Mesendoderm (in vitro differentiated cells): ENCODE measurements at regions not wholly inside any gene's neighbourhood (a gene's known extent, or its start where the extent isn't known, plus 50 kb on each side); places are given as distances from the start of the nearest gene placed in this dataset.

Experiments
- DNase-seq: peaks from one replicate; pipeline ENCODE4 v3.0.0; 2013
- H2AK5ac ChIP-seq: 2 replicates; pipeline ENCODE4 v1.6.1; 2013; ENCODE audit warnings: low read length, inconsistent platforms
- H2BK120ac ChIP-seq: 2 replicates; pipeline ENCODE4 v1.6.1; 2013; ENCODE audit warnings: low read depth, mild to moderate bottlenecking, low read length, moderate library complexity, mixed read lengths
- H2BK15ac ChIP-seq: replicated peaks from 2 replicates; pipeline ENCODE4 v1.6.1; 2013; ENCODE audit warnings: low read depth, mild to moderate bottlenecking, moderate library complexity
- H2BK5ac ChIP-seq: 2 replicates; pipeline ENCODE4 v1.6.1; 2013; ENCODE audit warnings: low read length, inconsistent platforms
- H3K18ac ChIP-seq: 2 replicates; pipeline ENCODE4 v1.6.1; 2013; ENCODE audit warnings: mild to moderate bottlenecking, low read length, mixed read lengths
- H3K23ac ChIP-seq: one replicate; pipeline ENCODE4 v1.6.1; 2013; ENCODE audit warnings: low read length
- H3K27ac ChIP-seq: 2 replicates; pipeline ENCODE4 v1.5.1; 2013; ENCODE audit warnings: low read depth, mild to moderate bottlenecking, inconsistent platforms, low read length, moderate library complexity
- H3K27me3 ChIP-seq: 2 replicates; pipeline ENCODE4 v1.6.1; 2013; ENCODE audit warnings: low read length, control low read depth, mild to moderate bottlenecking, inconsistent platforms; ENCODE audit not compliant: insufficient read depth, poor library complexity
- H3K36me3 ChIP-seq: 2 replicates; pipeline ENCODE4 v1.6.1; 2013; ENCODE audit warnings: low read length, inconsistent platforms; ENCODE audit not compliant: control insufficient read depth, insufficient read depth
- H3K4ac ChIP-seq: one replicate; pipeline ENCODE4 v1.6.1; 2013; ENCODE audit warnings: low read depth, mild to moderate bottlenecking, low read length, moderate library complexity
- H3K4me1 ChIP-seq: 2 replicates; pipeline ENCODE4 v1.6.1; 2013; ENCODE audit warnings: low read depth, low read length, inconsistent platforms; ENCODE audit not compliant: control insufficient read depth
- H3K4me2 ChIP-seq: 2 replicates; pipeline ENCODE4 v1.6.1; 2013; ENCODE audit warnings: low read length
- H3K4me3 ChIP-seq: 2 replicates; pipeline ENCODE4 v1.5.1; 2013; ENCODE audit warnings: mild to moderate bottlenecking, low read length
- H3K56ac ChIP-seq: one replicate; pipeline ENCODE4 v1.6.1; 2013; ENCODE audit warnings: low read length
- H3K79me1 ChIP-seq: 2 replicates; pipeline ENCODE4 v1.6.1; 2013; ENCODE audit warnings: low read length, inconsistent platforms
- H3K79me2 ChIP-seq: 2 replicates; pipeline ENCODE4 v1.6.1; 2013; ENCODE audit warnings: mild to moderate bottlenecking, low read length; ENCODE audit not compliant: control insufficient read depth, insufficient read depth
- H3K9ac ChIP-seq: 2 replicates; pipeline ENCODE4 v1.6.1; 2013; ENCODE audit warnings: low read length, inconsistent platforms
- H4K5ac ChIP-seq: one replicate; pipeline ENCODE4 v1.6.1; 2013; ENCODE audit warnings: low read length
- H4K8ac ChIP-seq: one replicate; pipeline ENCODE4 v1.6.1; 2013; ENCODE audit warnings: low read depth, mild to moderate bottlenecking, control low read depth, low read length, moderate library complexity
- WGBS: extraction: QIAGEN DNeasy Blood & Tissue Kit; methylation state at CpG from one replicate; pipeline ENCODE4 v1.1.7; 2013; ENCODE audit warnings: low lambda C conversion rate, missing lambda C conversion rate; ENCODE audit not compliant: insufficient coverage; ENCODE audit errors: extremely low coverage; 5-methylcytosine and 5-hydroxymethylcytosine counted together

GRCh38 chr4:187383181-187383580 lies 612.4 kb upstream of the ZFP42 start:
- no peak overlapping the region for H2BK120ac ChIP-seq
- H3K18ac ChIP-seq = no peak overlapping the region
- no peak overlapping the region for H2AK5ac ChIP-seq
- H3K79me2 ChIP-seq = no peaks in the 10 kb centered on the region
- H3K27me3 ChIP-seq = no peaks in the 10 kb centered on the region
- H3K4me1 ChIP-seq = no peaks in the 10 kb centered on the region
- H4K8ac ChIP-seq = no peak overlapping the region
- H3K79me1 ChIP-seq = no peaks in the 10 kb centered on the region
- no peaks in the 10 kb centered on the region for H3K36me3 ChIP-seq
- H3K23ac ChIP-seq = no peak overlapping the region
- H3K56ac ChIP-seq = no peak overlapping the region
- H4K5ac ChIP-seq = no peak overlapping the region
- no peak overlapping the region for H3K9ac ChIP-seq
- no peak for DNase-seq
- H3K4me3 ChIP-seq = no peak overlapping the region
- H3K4me2 ChIP-seq = no peak overlapping the region
- H3K4ac ChIP-seq = no peak overlapping the region
- no peak overlapping the region for H2BK5ac ChIP-seq
- no peak overlapping the region for H3K27ac ChIP-seq
- H2BK15ac ChIP-seq = no peak overlapping the region

- H3K36me3 ChIP-seq = no peaks in the 10 kb centered on the region
- H3K4ac ChIP-seq = no peak overlapping the region
- no peaks in the 10 kb centered on the region for H3K4me1 ChIP-seq
- no peak overlapping the region for H3K56ac ChIP-seq
- H3K9ac ChIP-seq = no peak overlapping the region
- H2BK5ac ChIP-seq = no peak overlapping the region
- no peak overlapping the region for H3K23ac ChIP-seq
- H3K18ac ChIP-seq = no peak overlapping the region
- no peak overlapping the region for H3K27ac ChIP-seq
- WGBS = no CpG with 5 or more reads among the region's 5 CpGs
- H3K4me2 ChIP-seq = no peak overlapping the region
- no peak overlapping the region for H2BK120ac ChIP-seq
- H3K79me2 ChIP-seq = no peaks in the 10 kb centered on the region
- H3K79me1 ChIP-seq = no peaks in the 10 kb centered on the region
- H2BK15ac ChIP-seq = no peak overlapping the region
- H2AK5ac ChIP-seq = no peak overlapping the region
- DNase-seq = no peak
- no peak overlapping the region for H4K5ac ChIP-seq
- H3K4me3 ChIP-seq = no peak overlapping the region
- H4K8ac ChIP-seq = no peak overlapping the region
- H3K27me3 ChIP-seq = no peaks in the 10 kb centered on the region
These were observed 607.8 kb upstream of the ZFP42 start for GRCh38 chr4:187387739-187388138.

GRCh38 chr4:187389420-187389819 lies 606.2 kb upstream of the ZFP42 start:
- Histone ChIP-seq H2AK5ac (no peak overlapping the region), H3K27me3 (no peaks in the 10 kb centered on the region), H2BK5ac (no peak overlapping the region), H3K79me2 (no peaks in the 10 kb centered on the region), H3K4me3 (no peak overlapping the region), H3K79me1 (no peaks in the 10 kb centered on the region), H4K5ac (no peak overlapping the region), H3K36me3 (no peaks in the 10 kb centered on the region), H4K8ac (no peak overlapping the region), H3K56ac (no peak overlapping the region), H3K27ac (no peak overlapping the region), H3K4ac (no peak overlapping the region), H3K18ac (no peak overlapping the region), H3K4me1 (no peaks in the 10 kb centered on the region), H2BK120ac (no peak overlapping the region), H3K23ac (no peak overlapping the region), H3K9ac (no peak overlapping the region), H3K4me2 (no peak overlapping the region), H2BK15ac (no peak overlapping the region)
- WGBS = no CpG with 5 or more reads among the region's 4 CpGs
- DNase-seq = no peak

- Histone ChIP-seq H3K4ac (no peak overlapping the region), H2BK120ac (no peak overlapping the region), H3K4me3 (no peak overlapping the region), H3K56ac (no peak overlapping the region), H4K5ac (no peak overlapping the region), H3K27ac (no peak overlapping the region), H3K79me2 (no peaks in the 10 kb centered on the region), H3K4me2 (no peak overlapping the region), H4K8ac (no peak overlapping the region), H3K23ac (no peak overlapping the region), H3K27me3 (no peaks in the 10 kb centered on the region), H2AK5ac (no peak overlapping the region), H3K79me1 (no peaks in the 10 kb centered on the region), H3K18ac (no peak overlapping the region), H3K9ac (no peak overlapping the region), H3K4me1 (no peaks in the 10 kb centered on the region), H3K36me3 (no peaks in the 10 kb centered on the region), H2BK5ac (no peak overlapping the region), H2BK15ac (no peak overlapping the region)
- DNase-seq = no peak
- WGBS = no CpG with 5 or more reads among the region's 1 CpG
These were observed 604.9 kb upstream of the ZFP42 start for GRCh38 chr4:187390646-187391045.

GRCh38 chr4:187393531-187394344 lies 601.8 kb upstream of the ZFP42 start:
- Histone ChIP-seq H3K27ac (no peak overlapping the region), H3K9ac (no peak overlapping the region), H3K27me3 (no peaks in the 10 kb centered on the region), H3K56ac (no peak overlapping the region), H2BK120ac (no peak overlapping the region), H3K79me1 (no peaks in the 10 kb centered on the region), H3K4me3 (no peak overlapping the region), H2BK15ac (no peak overlapping the region), H2AK5ac (no peak overlapping the region), H3K4me2 (no peak overlapping the region), H3K18ac (no peak overlapping the region), H4K8ac (no peak overlapping the region), H2BK5ac (no peak overlapping the region), H3K79me2 (no peaks in the 10 kb centered on the region), H3K4ac (no peak overlapping the region), H3K23ac (no peak overlapping the region), H4K5ac (no peak overlapping the region), H3K36me3 (no peaks in the 10 kb centered on the region), H3K4me1 (no peaks in the 10 kb centered on the region)
- DNase-seq = no peak
- WGBS = no CpG with 5 or more reads among the region's 3 CpGs

GRCh38 chr4:187396106-187396505 lies 599.5 kb upstream of the ZFP42 start:
- Histone ChIP-seq H3K18ac (no peak overlapping the region), H2AK5ac (no peak overlapping the region), H3K56ac (no peak overlapping the region), H3K79me1 (no peaks in the 10 kb centered on the region), H3K27ac (no peak overlapping the region), H4K8ac (no peak overlapping the region), H2BK15ac (no peak overlapping the region), H3K36me3 (no peaks in the 10 kb centered on the region), H2BK5ac (no peak overlapping the region), H3K4ac (no peak overlapping the region), H3K4me1 (no peaks in the 10 kb centered on the region), H3K79me2 (no peaks in the 10 kb centered on the region), H3K27me3 (no peaks in the 10 kb centered on the region), H4K5ac (no peak overlapping the region), H3K4me2 (no peak overlapping the region), H3K9ac (no peak overlapping the region), H3K4me3 (no peak overlapping the region), H2BK120ac (no peak overlapping the region), H3K23ac (no peak overlapping the region)
- WGBS = no CpG with 5 or more reads among the region's 6 CpGs
- no peak for DNase-seq
